Hematopoietic multipotent progenitor cell treated with erythropoietin and hydrocortisone succinate and interleukin-3 and kit ligand, for 8 days (in vitro differentiated cells): ENCODE measurements at regions not wholly inside any gene's neighbourhood (a gene's known extent, or its start where the extent isn't known, plus 50 kb on each side); places are given as distances from the start of the nearest gene placed in this dataset.
"Not testable (repeated sequence)": the region's sequence is repeated elsewhere in the genome, so short reads cannot be mapped to it uniquely, and the experiment has no call there.

ENCODE experiments used
- DNase-seq: peaks from one replicate; pipeline ENCODE4 v3.0.0-alpha.2; 2015

- no peak for DNase-seq
Observed at GRCh38 chr6:133055441-133055966, 185.7 kb upstream of the EYA4 start.

- DNase-seq: no peak
Observed at GRCh38 chr6:133057352-133057751, 183.8 kb upstream of the EYA4 start.

- DNase-seq: no peak
Observed at GRCh38 chr6:133062077-133062476, 179.1 kb upstream of the EYA4 start.

- DNase-seq: no peak
Observed at GRCh38 chr6:133062696-133063306, 178.4 kb upstream of the EYA4 start.

- no peak for DNase-seq
Observed at GRCh38 chr6:133067960-133068359, 173.2 kb upstream of the EYA4 start.

GRCh38 chr6:133070410-133071043 lies 170.6 kb upstream of the EYA4 start:
- no peak for DNase-seq

- DNase-seq: no peak
Observed at GRCh38 chr6:133079901-133080300, 161.3 kb upstream of the EYA4 start.

- no peak for DNase-seq
Observed at GRCh38 chr6:133083248-133083967, 157.7 kb upstream of the EYA4 start.

- no peak for DNase-seq
Observed at GRCh38 chr6:133085471-133085870, 155.7 kb upstream of the EYA4 start.

GRCh38 chr6:133085896-133086295 lies 155.3 kb upstream of the EYA4 start:
- no peak for DNase-seq

- DNase-seq: no peak
Observed at GRCh38 chr6:133088931-133089695, 152.0 kb upstream of the EYA4 start.

GRCh38 chr6:133092199-133092598 lies 149.0 kb upstream of the EYA4 start:
- no peak for DNase-seq

GRCh38 chr6:133092771-133093170 lies 148.4 kb upstream of the EYA4 start:
- no peak for DNase-seq

- not testable (repeated sequence) for DNase-seq
Observed at GRCh38 chr6:133093211-133093610, 147.9 kb upstream of the EYA4 start.

- no peak for DNase-seq
Observed at GRCh38 chr6:133093956-133094355, 147.2 kb upstream of the EYA4 start.

GRCh38 chr6:133097208-133097607 lies 143.9 kb upstream of the EYA4 start:
- no peak for DNase-seq

GRCh38 chr6:133099573-133099972 lies 141.6 kb upstream of the EYA4 start:
- no peak for DNase-seq

- DNase-seq: no peak
Observed at GRCh38 chr6:133100865-133101264, 140.3 kb upstream of the EYA4 start.

GRCh38 chr6:133101790-133102189 lies 139.4 kb upstream of the EYA4 start:
- DNase-seq: no peak

- no peak for DNase-seq
Observed at GRCh38 chr6:133106934-133107333, 134.2 kb upstream of the EYA4 start.

- no peak for DNase-seq
Observed at GRCh38 chr6:133108419-133108818, 132.7 kb upstream of the EYA4 start.

GRCh38 chr6:133114973-133115372 lies 126.2 kb upstream of the EYA4 start:
- DNase-seq: no peak

GRCh38 chr6:133115946-133116345 lies 125.2 kb upstream of the EYA4 start:
- DNase-seq: no peak
